ENCODE measurements at regions not wholly inside any gene's neighbourhood (a gene's known extent, or its start where the extent isn't known, plus 50 kb on each side); places are given as distances from the start of the nearest gene placed in this dataset.

- no peak for DNase-seq (ENCODE audit: low spot score)
- no peak for FAIRE-seq
- peaks cover 15% of the 10 kb centered on the region; the same call in 1 of the 2 replicates for H3K9me3 ChIP-seq (ENCODE audit: low read length)
- intact Hi-C loops (cut with micrococcal nuclease; ENCODE audit: unreplicated experiment) = no loop called here
- no peaks in the 10 kb centered on the region for H3K4me1 ChIP-seq (ENCODE audit: insufficient read depth, low read length)
- H4K20me1 ChIP-seq (ENCODE audit: insufficient read depth, low read length) = no peaks in the 10 kb centered on the region
- no TSS peak for BruUV-seq (replicated peaks)
- no peak overlapping the region for H3K4me2 ChIP-seq (ENCODE audit: low read depth, low read length)
- in situ Hi-C loops (cut with HindIII; ENCODE audit: extremely low pct_ligation_motif_present, low pct_unique_long_range_greater_than_20kb) = no loop called here
- no peak overlapping the region for H3K9ac ChIP-seq (ENCODE audit: insufficient read depth, low read depth, low read length)
- 0% methylated on average over 1 of the region's 1 CpG for WGBS (ENCODE audit: low lambda C conversion rate)
- H3K36me3 ChIP-seq (replicated peaks in 1 of 2; ENCODE audit: control insufficient read depth in 1 of 2, insufficient read depth in 2 of 2, low read length in 2 of 2) = no peaks in the 10 kb centered on the region
- no peaks in the 10 kb centered on the region for H3K27me3 ChIP-seq (ENCODE audit: control insufficient read depth in 1 of 2, insufficient read depth in 2 of 2, low read length in 2 of 2)
- no peak overlapping the region for H2AFZ ChIP-seq (ENCODE audit: low read length)
- ChIA-PET POLR2A (no interaction called here), CTCF (ENCODE audit: low intra/inter-chr PET ratio, low total read pairs) (no interaction called here)
- no peaks in the 10 kb centered on the region for H3K79me2 ChIP-seq (ENCODE audit: insufficient read depth, low read length)
- TF ChIP-seq RFXAP (CRISPR knock-in tag; IDR thresholded peaks at IDR 0.05; ENCODE audit: borderline replicate concordance) (no peak), ZNF282 (IDR thresholded peaks at IDR 0.05; ENCODE audit: partially characterized antibody) (no peak)
- TF ChIP-seq, protein P1, sequence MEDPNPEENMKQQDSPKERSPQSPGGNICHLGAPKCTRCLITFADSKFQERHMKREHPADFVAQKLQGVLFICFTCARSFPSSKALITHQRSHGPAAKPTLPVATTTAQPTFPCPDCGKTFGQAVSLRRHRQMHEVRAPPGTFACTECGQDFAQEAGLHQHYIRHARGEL (CRISPR knock-in tag; IDR thresholded peaks at IDR 0.05) = no peak
- TF ChIP-seq, protein P2, sequence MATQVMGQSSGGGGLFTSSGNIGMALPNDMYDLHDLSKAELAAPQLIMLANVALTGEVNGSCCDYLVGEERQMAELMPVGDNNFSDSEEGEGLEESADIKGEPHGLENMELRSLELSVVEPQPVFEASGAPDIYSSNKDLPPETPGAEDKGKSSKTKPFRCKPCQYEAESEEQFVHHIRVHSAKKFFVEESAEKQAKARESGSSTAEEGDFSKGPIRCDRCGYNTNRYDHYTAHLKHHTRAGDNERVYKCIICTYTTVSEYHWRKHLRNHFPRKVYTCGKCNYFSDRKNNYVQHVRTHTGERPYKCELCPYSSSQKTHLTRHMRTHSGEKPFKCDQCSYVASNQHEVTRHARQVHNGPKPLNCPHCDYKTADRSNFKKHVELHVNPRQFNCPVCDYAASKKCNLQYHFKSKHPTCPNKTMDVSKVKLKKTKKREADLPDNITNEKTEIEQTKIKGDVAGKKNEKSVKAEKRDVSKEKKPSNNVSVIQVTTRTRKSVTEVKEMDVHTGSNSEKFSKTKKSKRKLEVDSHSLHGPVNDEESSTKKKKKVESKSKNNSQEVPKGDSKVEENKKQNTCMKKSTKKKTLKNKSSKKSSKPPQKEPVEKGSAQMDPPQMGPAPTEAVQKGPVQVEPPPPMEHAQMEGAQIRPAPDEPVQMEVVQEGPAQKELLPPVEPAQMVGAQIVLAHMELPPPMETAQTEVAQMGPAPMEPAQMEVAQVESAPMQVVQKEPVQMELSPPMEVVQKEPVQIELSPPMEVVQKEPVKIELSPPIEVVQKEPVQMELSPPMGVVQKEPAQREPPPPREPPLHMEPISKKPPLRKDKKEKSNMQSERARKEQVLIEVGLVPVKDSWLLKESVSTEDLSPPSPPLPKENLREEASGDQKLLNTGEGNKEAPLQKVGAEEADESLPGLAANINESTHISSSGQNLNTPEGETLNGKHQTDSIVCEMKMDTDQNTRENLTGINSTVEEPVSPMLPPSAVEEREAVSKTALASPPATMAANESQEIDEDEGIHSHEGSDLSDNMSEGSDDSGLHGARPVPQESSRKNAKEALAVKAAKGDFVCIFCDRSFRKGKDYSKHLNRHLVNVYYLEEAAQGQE (IDR thresholded peaks at IDR 0.05; ENCODE audit: borderline replicate concordance in 1 of 2, low read depth in 1 of 2, low read length in 2 of 2) = no peak
- H3K27ac ChIP-seq (ENCODE audit: extremely low read length, insufficient read depth, low read length) = no peak overlapping the region
- no peak for ATAC-seq
- no peak overlapping the region for H3K4me3 ChIP-seq (replicated peaks in 1 of 3; ENCODE audit: insufficient read depth in 1 of 3, low read depth in 2 of 3, low read length in 3 of 3)
Observed at GRCh38 chr5:22910523-22910922, 57.4 kb upstream of the CDH12 start.

GRCh38 chr5:22908586-22908985 lies 55.4 kb upstream of the CDH12 start:
- H3K9ac ChIP-seq (ENCODE audit: insufficient read depth, low read depth, low read length) = no peak overlapping the region
- ATAC-seq = no peak
- no peak overlapping the region for H3K27ac ChIP-seq (ENCODE audit: extremely low read length, insufficient read depth, low read length)
- no peaks in the 10 kb centered on the region for H3K36me3 ChIP-seq (replicated peaks in 1 of 2; ENCODE audit: control insufficient read depth in 1 of 2, insufficient read depth in 2 of 2, low read length in 2 of 2)
- FAIRE-seq = no peak
- DNase-seq (ENCODE audit: low spot score) = no peak
- in situ Hi-C loops (cut with HindIII; ENCODE audit: extremely low pct_ligation_motif_present, low pct_unique_long_range_greater_than_20kb) (no loop called here), intact Hi-C loops (cut with micrococcal nuclease; ENCODE audit: unreplicated experiment) (no loop called here)
- H3K79me2 ChIP-seq (ENCODE audit: insufficient read depth, low read length) = no peaks in the 10 kb centered on the region
- BruUV-seq (replicated peaks) = no TSS peak
- H3K9me3 ChIP-seq (ENCODE audit: low read length) = peaks cover 15% of the 10 kb centered on the region; the same call in 1 of the 2 replicates
- no peak overlapping the region for H3K4me2 ChIP-seq (ENCODE audit: low read depth, low read length)
- no peaks in the 10 kb centered on the region for H3K4me1 ChIP-seq (ENCODE audit: insufficient read depth, low read length)
- no peaks in the 10 kb centered on the region for H3K27me3 ChIP-seq (ENCODE audit: control insufficient read depth in 1 of 2, insufficient read depth in 2 of 2, low read length in 2 of 2)
- TF ChIP-seq ZNF280D (CRISPR knock-in tag; IDR thresholded peaks at IDR 0.05) (no peak), ZNF33B (CRISPR knock-in tag; IDR thresholded peaks at IDR 0.05) (no peak), ZSCAN31 (CRISPR knock-in tag; IDR thresholded peaks at IDR 0.05; ENCODE audit: low read depth) (no peak), CC2D1A (CRISPR knock-in tag; IDR thresholded peaks at IDR 0.05) (no peak), ZNF563 (CRISPR knock-in tag; IDR thresholded peaks at IDR 0.05) (no peak)
- TF ChIP-seq, protein P3, sequence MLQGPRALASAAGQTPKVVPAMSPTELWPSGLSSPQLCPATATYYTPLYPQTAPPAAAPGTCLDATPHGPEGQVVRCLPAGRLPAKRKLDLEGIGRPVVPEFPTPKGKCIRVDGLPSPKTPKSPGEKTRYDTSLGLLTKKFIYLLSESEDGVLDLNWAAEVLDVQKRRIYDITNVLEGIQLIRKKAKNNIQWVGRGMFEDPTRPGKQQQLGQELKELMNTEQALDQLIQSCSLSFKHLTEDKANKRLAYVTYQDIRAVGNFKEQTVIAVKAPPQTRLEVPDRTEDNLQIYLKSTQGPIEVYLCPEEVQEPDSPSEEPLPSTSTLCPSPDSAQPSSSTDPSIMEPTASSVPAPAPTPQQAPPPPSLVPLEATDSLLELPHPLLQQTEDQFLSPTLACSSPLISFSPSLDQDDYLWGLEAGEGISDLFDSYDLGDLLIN (CRISPR knock-in tag; IDR thresholded peaks at IDR 0.05; ENCODE audit: borderline replicate concordance) = no peak
- ChIA-PET POLR2A (no interaction called here), CTCF (ENCODE audit: low intra/inter-chr PET ratio, low total read pairs) (no interaction called here)
- no peaks in the 10 kb centered on the region for H4K20me1 ChIP-seq (ENCODE audit: insufficient read depth, low read length)
- no peak overlapping the region for H2AFZ ChIP-seq (ENCODE audit: low read length)
- no peak overlapping the region for H3K4me3 ChIP-seq (replicated peaks in 1 of 3; ENCODE audit: insufficient read depth in 1 of 3, low read depth in 2 of 3, low read length in 3 of 3)

All from HepG2 (cell line).